Gastroesophageal sphincter (tissue), 3 donors: ENCODE measurements at regions not wholly inside any gene's neighbourhood (a gene's known extent, or its start where the extent isn't known, plus 50 kb on each side); places are given as distances from the start of the nearest gene placed in this dataset.
"Not testable (repeated sequence)": the region's sequence is repeated elsewhere in the genome, so short reads cannot be mapped to it uniquely, and the experiment has no call there.

Experiments
- EP300 ChIP-seq: sonication (generic); formaldehyde crosslinking; IDR thresholded peaks from one replicate; pipeline ENCODE4 v1.6.1; 2017; ENCODE audit warnings: antibody characterized with exemption, mild to moderate bottlenecking
- POLR2A ChIP-seq, 2 donors: fragments of 450-650 bp; IDR thresholded peaks; one replicate each; pipeline ENCODE4 v1.6.1; 2017; ENCODE audit warnings: antibody characterized with exemption in 2 of 2, mild to moderate bottlenecking in 2 of 2, moderate library complexity in 1 of 2
- POLR2AphosphoS5 ChIP-seq: sonication (generic); formaldehyde crosslinking; IDR thresholded peaks from one replicate; pipeline ENCODE4 v1.6.1; 2017; ENCODE audit warnings: antibody characterized with exemption
- TF ChIP-seq, protein P1 (sequence below), 4 experiments: fragments of 200-600 bp in 2 of 4; fragments of 450-650 bp in 2 of 4; sonication (generic) in 1 of 4; IDR thresholded peaks; one replicate each; pipeline ENCODE4 v1.5.1; 2017 to 2019; ENCODE audit warnings: antibody characterized with exemption in 4 of 4, mild to moderate bottlenecking in 2 of 4, moderate library complexity in 2 of 4

DNA sequence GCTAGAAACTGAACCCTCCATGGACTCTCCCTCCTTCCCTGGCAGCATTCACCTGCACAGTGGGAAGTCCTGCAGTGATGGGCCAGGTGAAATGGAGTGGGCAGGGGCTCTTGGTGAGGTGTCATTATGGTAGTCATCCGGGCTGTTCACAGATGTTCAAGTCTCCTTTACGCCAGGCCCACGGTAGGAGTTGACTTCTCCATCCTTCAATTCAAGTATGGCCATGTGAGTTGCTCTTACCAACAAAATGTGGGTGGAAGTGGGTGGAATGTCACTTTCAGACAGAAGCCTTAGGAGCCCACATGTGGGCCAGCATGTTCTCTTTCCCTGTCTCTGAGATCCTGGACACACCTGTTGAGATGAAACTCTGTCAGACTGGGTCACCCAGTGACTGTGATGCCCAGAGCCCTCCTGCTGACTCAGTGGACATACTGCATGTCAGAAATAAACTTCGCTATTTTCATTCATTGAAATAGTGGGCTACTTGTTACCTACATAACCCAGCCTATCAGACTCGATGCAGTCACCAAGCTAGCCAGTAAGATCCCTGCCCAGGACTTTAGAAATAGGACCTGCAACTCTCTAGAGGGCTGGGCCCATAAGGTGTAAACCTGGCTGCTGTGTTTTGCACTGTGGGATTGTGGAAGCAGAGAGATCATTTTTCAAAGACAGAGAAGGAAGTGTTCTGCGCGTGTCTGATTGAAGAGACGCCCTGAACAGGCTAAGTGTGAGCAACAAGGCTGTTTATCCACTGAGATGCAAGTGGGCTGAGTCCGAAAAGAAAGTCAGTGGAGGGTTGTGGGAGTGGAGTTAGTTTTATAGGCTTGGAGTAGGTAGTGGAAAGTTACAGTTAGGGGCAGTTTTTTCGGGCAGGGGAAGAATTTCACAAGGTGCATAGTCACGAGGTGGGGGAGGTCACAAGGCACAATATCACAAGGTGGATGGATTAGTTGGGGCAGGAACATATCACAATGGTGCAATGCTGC lies 174.4 kb downstream of the TRIM43 start:
- not testable (repeated sequence) for TF ChIP-seq EP300; POLR2AphosphoS5; POLR2A (IDR thresholded peaks at IDR 0.05)
- TF ChIP-seq, protein P1, sequence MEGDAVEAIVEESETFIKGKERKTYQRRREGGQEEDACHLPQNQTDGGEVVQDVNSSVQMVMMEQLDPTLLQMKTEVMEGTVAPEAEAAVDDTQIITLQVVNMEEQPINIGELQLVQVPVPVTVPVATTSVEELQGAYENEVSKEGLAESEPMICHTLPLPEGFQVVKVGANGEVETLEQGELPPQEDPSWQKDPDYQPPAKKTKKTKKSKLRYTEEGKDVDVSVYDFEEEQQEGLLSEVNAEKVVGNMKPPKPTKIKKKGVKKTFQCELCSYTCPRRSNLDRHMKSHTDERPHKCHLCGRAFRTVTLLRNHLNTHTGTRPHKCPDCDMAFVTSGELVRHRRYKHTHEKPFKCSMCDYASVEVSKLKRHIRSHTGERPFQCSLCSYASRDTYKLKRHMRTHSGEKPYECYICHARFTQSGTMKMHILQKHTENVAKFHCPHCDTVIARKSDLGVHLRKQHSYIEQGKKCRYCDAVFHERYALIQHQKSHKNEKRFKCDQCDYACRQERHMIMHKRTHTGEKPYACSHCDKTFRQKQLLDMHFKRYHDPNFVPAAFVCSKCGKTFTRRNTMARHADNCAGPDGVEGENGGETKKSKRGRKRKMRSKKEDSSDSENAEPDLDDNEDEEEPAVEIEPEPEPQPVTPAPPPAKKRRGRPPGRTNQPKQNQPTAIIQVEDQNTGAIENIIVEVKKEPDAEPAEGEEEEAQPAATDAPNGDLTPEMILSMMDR (IDR thresholded peaks at IDR 0.05): not testable (repeated sequence)
